Liver (tissue), 3 donors: ENCODE measurements at regions not wholly inside any gene's neighbourhood (a gene's known extent, or its start where the extent isn't known, plus 50 kb on each side); places are given as distances from the start of the nearest gene placed in this dataset.

Experiments
- CTCF ChIP-seq: fragments of 150-350 bp; IDR thresholded peaks from 2 replicates; pipeline ENCODE4 v1.5.1; 2017; ENCODE audit warnings: improper control_type of control experiment, low read depth, low read length; ENCODE audit not compliant: missing input control
- HNF4A ChIP-seq, 2 donors: conservative IDR thresholded peaks; 2 replicates each; pipeline ENCODE4 v1.6.1; 2016; ENCODE audit warnings: antibody characterized with exemption in 2 of 2, mild to moderate bottlenecking in 2 of 2
- REST ChIP-seq: IDR thresholded peaks from 2 replicates; pipeline ENCODE4 v1.6.1; 2016; ENCODE audit warnings: antibody characterized with exemption, mild to moderate bottlenecking
- SP1 ChIP-seq: IDR thresholded peaks from 2 replicates; pipeline ENCODE4 v1.6.1; 2018; ENCODE audit warnings: antibody characterized with exemption, mild to moderate bottlenecking
- TAF1 ChIP-seq: conservative IDR thresholded peaks from 2 replicates; pipeline ENCODE4 v1.6.1; 2016; ENCODE audit warnings: antibody characterized with exemption, mild to moderate bottlenecking
- ZBTB33 ChIP-seq: IDR thresholded peaks from 2 replicates; pipeline ENCODE4 v1.6.1; 2016; ENCODE audit warnings: antibody characterized with exemption
- donor health status: healthy.
- donor health status: healthy.

- TF ChIP-seq REST (no peak), TAF1 (no peak), CTCF (no peak), HNF4A (conservative IDR thresholded peaks at IDR 0.05) (no peak), ZBTB33 (no peak), SP1 (no peak)
Observed at GRCh38 chr20:40191573-40191972, 497.5 kb downstream of the MAFB start.
